ENCODE measurements at regions not wholly inside any gene's neighbourhood (a gene's known extent, or its start where the extent isn't known, plus 50 kb on each side); places are given as distances from the start of the nearest gene placed in this dataset.

DNA sequence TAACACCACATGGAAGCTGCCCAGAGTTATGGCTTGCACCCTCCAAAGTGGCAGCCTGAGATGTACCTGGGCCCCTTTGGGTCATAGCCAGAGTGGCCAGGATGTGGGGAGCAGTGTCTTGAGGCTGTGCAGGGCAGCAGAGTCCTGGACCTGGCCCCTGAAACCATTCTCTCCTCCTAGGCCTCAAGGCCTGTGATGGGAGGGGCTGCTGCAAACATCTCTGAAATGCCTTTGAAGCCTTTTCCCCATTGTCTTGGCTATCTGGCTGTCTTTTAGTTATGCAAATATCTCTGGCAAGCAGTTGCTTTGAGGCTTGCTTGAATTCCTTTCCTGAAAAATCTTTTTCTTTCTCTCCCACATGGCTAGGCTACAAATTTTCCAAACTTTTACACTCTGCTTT, 356.5 kb downstream of the DAD1 start:
- in situ Hi-C loops (cut with HindIII; ENCODE audit: low pct_unique_long_range_greater_than_20kb, low sequenced_read_pairs): no loop called here
- intact Hi-C loops (cut with micrococcal nuclease; ENCODE audit: unreplicated experiment): no loop called here
- BruUV-seq (replicated peaks): no TSS peak

DNA sequence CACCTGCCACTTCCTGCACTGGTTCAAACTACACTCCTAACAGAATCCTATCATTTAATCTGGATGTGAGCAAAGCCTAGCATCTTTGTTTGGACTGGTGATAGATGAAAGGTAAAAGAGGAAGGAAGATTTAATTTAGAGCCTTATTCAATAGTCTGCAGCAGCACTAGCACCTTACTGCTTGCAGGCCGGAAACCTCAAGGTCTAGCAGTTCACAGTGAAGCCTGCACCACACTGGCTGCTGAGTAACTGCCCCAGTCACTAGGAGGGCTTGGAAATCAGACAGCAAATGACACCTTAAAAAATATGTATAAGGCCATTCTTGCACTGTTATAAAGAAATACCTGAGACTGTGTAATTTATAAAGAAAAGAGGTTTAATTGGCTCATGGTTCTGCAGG, 358.0 kb downstream of the DAD1 start:
- intact Hi-C loops (cut with micrococcal nuclease; ENCODE audit: unreplicated experiment): no loop called here
- Histone ChIP-seq H3K4me3 (ENCODE audit: low read depth in 2 of 2, low read length in 2 of 2) (no peak overlapping the region), H3K4me1 (ENCODE audit: control insufficient read depth, insufficient read depth, low read length) (no peaks in the 10 kb centered on the region), H3K27me3 (ENCODE audit: control insufficient read depth, insufficient read depth, low read length) (peaks cover 2% of the 10 kb centered on the region; the same call in 1 of the 2 replicates), H3K36me3 (ENCODE audit: control insufficient read depth, insufficient read depth, low read length) (no peaks in the 10 kb centered on the region), H3K9me3 (ENCODE audit: control insufficient read depth, insufficient read depth, low read depth, low read length) (no peaks in the 10 kb centered on the region), H3K27ac (ENCODE audit: low read length) (no peak overlapping the region)
- in situ Hi-C loops (cut with HindIII; ENCODE audit: low pct_unique_long_range_greater_than_20kb, low sequenced_read_pairs): no loop called here
- TF ChIP-seq, protein P1, sequence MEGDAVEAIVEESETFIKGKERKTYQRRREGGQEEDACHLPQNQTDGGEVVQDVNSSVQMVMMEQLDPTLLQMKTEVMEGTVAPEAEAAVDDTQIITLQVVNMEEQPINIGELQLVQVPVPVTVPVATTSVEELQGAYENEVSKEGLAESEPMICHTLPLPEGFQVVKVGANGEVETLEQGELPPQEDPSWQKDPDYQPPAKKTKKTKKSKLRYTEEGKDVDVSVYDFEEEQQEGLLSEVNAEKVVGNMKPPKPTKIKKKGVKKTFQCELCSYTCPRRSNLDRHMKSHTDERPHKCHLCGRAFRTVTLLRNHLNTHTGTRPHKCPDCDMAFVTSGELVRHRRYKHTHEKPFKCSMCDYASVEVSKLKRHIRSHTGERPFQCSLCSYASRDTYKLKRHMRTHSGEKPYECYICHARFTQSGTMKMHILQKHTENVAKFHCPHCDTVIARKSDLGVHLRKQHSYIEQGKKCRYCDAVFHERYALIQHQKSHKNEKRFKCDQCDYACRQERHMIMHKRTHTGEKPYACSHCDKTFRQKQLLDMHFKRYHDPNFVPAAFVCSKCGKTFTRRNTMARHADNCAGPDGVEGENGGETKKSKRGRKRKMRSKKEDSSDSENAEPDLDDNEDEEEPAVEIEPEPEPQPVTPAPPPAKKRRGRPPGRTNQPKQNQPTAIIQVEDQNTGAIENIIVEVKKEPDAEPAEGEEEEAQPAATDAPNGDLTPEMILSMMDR (IDR thresholded peaks at IDR 0.05): no peak
- TF ChIP-seq, protein P2, sequence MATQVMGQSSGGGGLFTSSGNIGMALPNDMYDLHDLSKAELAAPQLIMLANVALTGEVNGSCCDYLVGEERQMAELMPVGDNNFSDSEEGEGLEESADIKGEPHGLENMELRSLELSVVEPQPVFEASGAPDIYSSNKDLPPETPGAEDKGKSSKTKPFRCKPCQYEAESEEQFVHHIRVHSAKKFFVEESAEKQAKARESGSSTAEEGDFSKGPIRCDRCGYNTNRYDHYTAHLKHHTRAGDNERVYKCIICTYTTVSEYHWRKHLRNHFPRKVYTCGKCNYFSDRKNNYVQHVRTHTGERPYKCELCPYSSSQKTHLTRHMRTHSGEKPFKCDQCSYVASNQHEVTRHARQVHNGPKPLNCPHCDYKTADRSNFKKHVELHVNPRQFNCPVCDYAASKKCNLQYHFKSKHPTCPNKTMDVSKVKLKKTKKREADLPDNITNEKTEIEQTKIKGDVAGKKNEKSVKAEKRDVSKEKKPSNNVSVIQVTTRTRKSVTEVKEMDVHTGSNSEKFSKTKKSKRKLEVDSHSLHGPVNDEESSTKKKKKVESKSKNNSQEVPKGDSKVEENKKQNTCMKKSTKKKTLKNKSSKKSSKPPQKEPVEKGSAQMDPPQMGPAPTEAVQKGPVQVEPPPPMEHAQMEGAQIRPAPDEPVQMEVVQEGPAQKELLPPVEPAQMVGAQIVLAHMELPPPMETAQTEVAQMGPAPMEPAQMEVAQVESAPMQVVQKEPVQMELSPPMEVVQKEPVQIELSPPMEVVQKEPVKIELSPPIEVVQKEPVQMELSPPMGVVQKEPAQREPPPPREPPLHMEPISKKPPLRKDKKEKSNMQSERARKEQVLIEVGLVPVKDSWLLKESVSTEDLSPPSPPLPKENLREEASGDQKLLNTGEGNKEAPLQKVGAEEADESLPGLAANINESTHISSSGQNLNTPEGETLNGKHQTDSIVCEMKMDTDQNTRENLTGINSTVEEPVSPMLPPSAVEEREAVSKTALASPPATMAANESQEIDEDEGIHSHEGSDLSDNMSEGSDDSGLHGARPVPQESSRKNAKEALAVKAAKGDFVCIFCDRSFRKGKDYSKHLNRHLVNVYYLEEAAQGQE (IDR thresholded peaks at IDR 0.05; ENCODE audit: insufficient read depth in 1 of 2, low read depth in 2 of 2, low read length in 1 of 2): no peak
- TF ChIP-seq SIN3A (IDR thresholded peaks at IDR 0.05; ENCODE audit: borderline replicate concordance, insufficient read depth, low read depth, low read length): no peak
- TF ChIP-seq TCF7L2 (IDR thresholded peaks at IDR 0.05; ENCODE audit: low read depth, low read length): no peak
- no peak for TF ChIP-seq POLR2AphosphoS5 (IDR thresholded peaks at IDR 0.05; ENCODE audit: low read depth, low read length)
- no TSS peak for BruUV-seq (replicated peaks)
- ChIA-PET POLR2A (no interaction called here), CTCF (no interaction called here)
- DNase-seq (ENCODE audit: low read depth, low spot score) (no peak), ATAC-seq (no peak)

More for the DNA sequence above, 356.5 kb downstream of the DAD1 start:
- DNase-seq (ENCODE audit: low read depth, low spot score) (no peak), ATAC-seq (no peak)
- TF ChIP-seq TCF7L2 (IDR thresholded peaks at IDR 0.05; ENCODE audit: low read depth, low read length) (no peak), SIN3A (IDR thresholded peaks at IDR 0.05; ENCODE audit: borderline replicate concordance, insufficient read depth, low read depth, low read length) (no peak), POLR2AphosphoS5 (IDR thresholded peaks at IDR 0.05; ENCODE audit: low read depth, low read length) (no peak)
- TF ChIP-seq, protein P2 (IDR thresholded peaks at IDR 0.05; ENCODE audit: insufficient read depth in 1 of 2, low read depth in 2 of 2, low read length in 1 of 2): no peak
- TF ChIP-seq, protein P1 (IDR thresholded peaks at IDR 0.05): no peak
- ChIA-PET CTCF (no interaction called here), POLR2A (no interaction called here)
- Histone ChIP-seq H3K36me3 (ENCODE audit: control insufficient read depth, insufficient read depth, low read length) (no peaks in the 10 kb centered on the region), H3K4me1 (ENCODE audit: control insufficient read depth, insufficient read depth, low read length) (no peaks in the 10 kb centered on the region), H3K27ac (ENCODE audit: low read length) (no peak overlapping the region), H3K27me3 (ENCODE audit: control insufficient read depth, insufficient read depth, low read length) (peaks cover 2% of the 10 kb centered on the region; the same call in 1 of the 2 replicates), H3K4me3 (ENCODE audit: low read depth in 2 of 2, low read length in 2 of 2) (no peak overlapping the region), H3K9me3 (ENCODE audit: control insufficient read depth, insufficient read depth, low read depth, low read length) (no peaks in the 10 kb centered on the region)
